Gastrocnemius medialis (tissue), 4 donors: ENCODE measurements at regions not wholly inside any gene's neighbourhood (a gene's known extent, or its start where the extent isn't known, plus 50 kb on each side); places are given as distances from the start of the nearest gene placed in this dataset.

ENCODE experiments used
- CTCF ChIP-seq, 5 experiments: fragments of 450-650 bp in 3 of 5; fragments of 200-600 bp in 2 of 5; sonication (generic) in 2 of 5; IDR thresholded peaks in 4 of 5; conservative IDR thresholded peaks in 1 of 5; 1 replicate in 4 of 5; 2 replicates in 1 of 5; pipeline ENCODE4 v1.5.1; 2016 to 2019; ENCODE audit warnings: antibody characterized with exemption in 5 of 5, mild to moderate bottlenecking in 3 of 5, moderate library complexity in 3 of 5
- POLR2A ChIP-seq, 2 donors: fragments of 450-650 bp; IDR thresholded peaks; one replicate each; pipeline ENCODE4 v1.6.1; 2017; ENCODE audit warnings: antibody characterized with exemption in 2 of 2, mild to moderate bottlenecking in 2 of 2, moderate library complexity in 2 of 2

- no peak for TF ChIP-seq CTCF (IDR thresholded peaks at IDR 0.05 in 4 of 5, conservative IDR thresholded peaks at IDR 0.05 in 1 of 5)
- TF ChIP-seq POLR2A (IDR thresholded peaks at IDR 0.05): no peak
Observed at GRCh38 chr3:24972491-24972890, 455.6 kb upstream of the RARB start.
